Hematopoietic multipotent progenitor cell treated with erythropoietin and hydrocortisone succinate and interleukin-3 and kit ligand, for 8 days (in vitro differentiated cells): ENCODE measurements at regions not wholly inside any gene's neighbourhood (a gene's known extent, or its start where the extent isn't known, plus 50 kb on each side); places are given as distances from the start of the nearest gene placed in this dataset.

Experiments used
- DNase-seq: peaks from one replicate; pipeline ENCODE4 v3.0.0-alpha.2; 2015

GRCh38 chr20:6178537-6178936 lies 55.7 kb upstream of the FERMT1 start:
- DNase-seq, result peak; percentile 6

GRCh38 chr20:6173481-6173880 lies 50.7 kb upstream of the FERMT1 start:
- no peak for DNase-seq
